NCI-H748 treated with DMSO at 0.1 percent for 48 hours (cell line): ENCODE measurements at regions not wholly inside any gene's neighbourhood (a gene's known extent, or its start where the extent isn't known, plus 50 kb on each side); places are given as distances from the start of the nearest gene placed in this dataset.
"Not testable (repeated sequence)": the region's sequence is repeated elsewhere in the genome, so short reads cannot be mapped to it uniquely, and the experiment has no call there.

Source experiments
- DNase-seq: peaks from one replicate; lab custom pipeline; 2025; lab: John Stamatoyannopoulos, UW

DNA sequence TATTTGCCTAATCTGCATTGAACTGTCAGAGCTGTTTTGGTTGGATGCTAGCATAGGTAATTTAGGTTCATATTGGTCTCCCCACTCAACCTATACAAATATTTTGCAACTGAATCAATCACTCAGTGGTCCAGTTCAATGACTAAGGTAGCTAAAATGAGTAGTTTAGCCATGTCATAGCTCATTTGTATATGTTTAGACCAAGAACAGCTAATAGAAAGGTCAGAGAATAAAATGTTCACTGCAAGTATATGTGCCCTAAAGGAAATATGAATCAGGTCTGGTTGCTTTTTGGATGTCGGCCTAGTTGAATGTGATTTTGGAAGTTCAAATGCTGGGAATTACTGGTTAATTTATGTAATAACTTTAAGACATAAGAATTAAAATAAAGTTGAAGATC, 883.9 kb downstream of the LRFN5 start:
- no peak for DNase-seq

- no peak for DNase-seq
Observed at GRCh38 chr14:42488965-42489364, 882.3 kb downstream of the LRFN5 start.

GRCh38 chr14:42482345-42482971, 875.8 kb downstream of the LRFN5 start:
- DNase-seq: not testable (repeated sequence)

DNA sequence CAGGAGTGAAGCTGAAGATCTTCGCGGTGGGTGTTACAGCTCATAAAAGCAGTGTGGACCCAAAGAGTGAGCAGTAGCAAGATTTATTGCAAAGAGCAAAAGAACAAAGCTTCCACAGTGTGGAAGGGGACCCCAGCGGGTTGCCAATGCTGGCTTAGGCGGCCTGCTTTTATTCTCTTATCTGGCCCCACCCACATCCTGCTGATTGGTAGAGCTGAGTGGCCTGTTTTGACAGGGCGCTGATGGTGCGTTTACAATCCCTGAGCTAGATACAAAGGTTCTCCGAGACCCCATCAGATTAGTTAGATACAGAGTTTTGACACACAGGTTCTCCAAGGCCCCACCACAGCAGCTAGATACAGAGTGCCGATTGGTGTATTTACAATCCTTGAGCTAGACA, 875.0 kb downstream of the LRFN5 start:
- DNase-seq: not testable (repeated sequence)

DNA sequence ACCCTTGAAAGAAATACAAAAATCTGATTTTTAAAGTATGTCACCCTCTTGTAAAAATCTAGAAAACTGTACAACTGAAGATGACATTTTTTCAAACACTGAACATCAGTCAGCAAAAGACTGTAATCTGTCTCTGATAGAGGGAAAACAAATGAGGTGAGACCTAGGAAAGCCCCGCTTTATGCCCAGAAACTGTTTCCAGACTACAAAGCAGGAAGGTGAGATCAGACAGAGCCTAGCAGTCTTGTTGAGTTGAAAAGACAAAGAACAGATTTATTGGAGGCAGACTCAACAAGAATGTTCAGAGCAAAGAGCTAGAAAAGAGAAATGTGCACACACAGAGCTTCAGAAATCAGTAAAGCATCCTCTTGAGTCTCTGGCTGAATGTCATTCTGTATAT, 873.6 kb downstream of the LRFN5 start:
- DNase-seq: no peak

DNA sequence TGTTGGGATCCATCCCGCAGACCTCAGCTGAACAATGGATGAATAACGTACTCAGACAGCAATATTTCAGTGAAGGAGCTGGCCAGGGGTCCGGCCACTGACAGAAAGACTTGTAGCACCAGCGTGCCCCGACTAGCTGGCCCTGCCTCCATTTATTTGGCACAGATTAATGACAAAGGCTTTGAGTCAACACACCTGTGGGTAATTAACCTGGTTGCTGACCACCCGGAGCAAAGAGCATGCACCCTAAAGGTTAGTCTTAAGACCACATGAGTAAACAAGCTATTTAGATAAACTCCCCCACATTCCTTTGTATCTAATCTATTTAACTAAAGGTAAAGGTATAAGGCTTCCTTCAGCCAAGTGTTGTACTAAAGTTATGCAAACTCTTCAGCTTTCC, 868.6 kb downstream of the LRFN5 start:
- DNase-seq: no peak

GRCh38 chr14:42470427-42470719, 863.7 kb downstream of the LRFN5 start:
- no peak for DNase-seq

DNA sequence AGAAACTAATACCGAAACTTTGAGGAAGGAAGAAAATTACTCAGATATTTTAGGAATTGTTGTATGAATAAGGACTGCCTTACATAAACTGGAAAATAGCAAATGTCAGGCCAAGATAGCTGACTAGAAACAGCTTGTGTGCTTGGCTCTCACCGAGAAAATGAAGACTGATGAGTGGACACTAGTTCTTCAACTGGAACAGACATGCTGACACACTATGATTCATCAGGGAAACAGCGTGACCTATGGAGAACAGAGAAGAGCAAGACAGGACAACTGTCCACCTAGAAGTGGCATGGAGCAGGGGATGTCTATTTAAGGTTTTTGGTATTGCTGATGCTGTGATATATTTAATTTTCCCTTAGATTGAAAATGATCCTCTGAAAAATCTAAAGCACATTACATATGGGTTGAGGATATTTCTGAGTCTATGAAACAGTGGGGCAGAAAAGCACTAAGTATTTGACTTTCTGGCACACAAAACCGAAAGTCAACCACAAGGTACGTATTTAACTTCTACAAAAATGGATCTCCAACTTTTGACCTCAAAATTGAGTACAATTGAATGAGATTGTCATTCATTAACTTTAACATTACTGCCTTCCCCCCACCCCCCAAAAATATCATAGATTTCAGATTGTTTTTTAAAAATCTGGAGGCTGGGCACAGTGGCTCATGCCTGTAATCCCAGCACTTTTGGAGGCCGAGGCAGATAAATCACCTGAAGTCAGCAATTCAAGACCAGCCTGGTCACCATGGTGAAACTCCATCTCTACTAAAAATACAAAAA, 863.2 kb downstream of the LRFN5 start:
- no peak for DNase-seq

DNA sequence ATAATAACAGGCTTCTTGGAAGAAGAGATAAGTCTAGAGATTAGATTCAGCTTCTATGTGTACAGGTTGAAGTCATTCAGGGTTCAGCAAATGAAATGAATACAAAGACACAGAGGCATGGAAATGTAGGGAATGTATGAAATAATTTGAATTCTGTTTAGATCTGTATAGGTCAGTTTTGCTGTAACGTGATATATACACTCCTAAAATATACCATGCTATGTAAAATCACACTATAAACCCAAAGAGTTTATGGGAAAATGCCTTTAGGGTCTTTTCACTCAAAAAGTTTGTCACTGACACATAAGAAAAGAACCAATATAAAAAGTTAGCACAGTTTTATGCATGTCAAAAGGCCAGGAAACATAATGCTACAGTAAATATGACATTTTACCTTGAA, 854.0 kb downstream of the LRFN5 start:
- no peak for DNase-seq

DNA sequence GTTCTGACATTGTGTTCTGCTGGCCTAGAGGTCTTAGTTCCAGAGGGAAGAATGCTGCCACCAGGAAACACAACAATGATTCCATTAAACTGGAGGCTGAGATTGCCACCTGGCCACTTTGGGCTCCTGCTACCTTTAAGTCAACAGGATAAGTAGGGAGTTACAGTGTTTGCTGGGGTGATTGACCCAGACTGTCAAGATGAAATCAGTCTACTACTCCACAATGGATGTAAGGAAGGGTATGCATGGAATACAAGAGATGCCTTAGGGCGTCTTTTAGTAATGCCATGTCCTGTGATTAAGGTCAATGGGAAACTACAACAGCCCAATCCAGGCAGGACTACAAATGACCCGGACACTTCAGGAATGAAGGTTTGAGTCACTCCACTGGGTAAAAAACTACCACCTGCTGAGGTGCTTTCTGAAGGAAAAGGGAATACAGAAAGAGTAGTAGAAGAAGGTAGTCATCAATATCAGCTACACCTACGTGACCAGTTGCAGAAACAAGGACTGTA, 852.6 kb downstream of the LRFN5 start:
- no peak for DNase-seq

- DNase-seq: no peak
Observed at GRCh38 chr14:42441615-42442014, 834.9 kb downstream of the LRFN5 start.

GRCh38 chr14:42437809-42438208, 831.1 kb downstream of the LRFN5 start:
- no peak for DNase-seq

DNA sequence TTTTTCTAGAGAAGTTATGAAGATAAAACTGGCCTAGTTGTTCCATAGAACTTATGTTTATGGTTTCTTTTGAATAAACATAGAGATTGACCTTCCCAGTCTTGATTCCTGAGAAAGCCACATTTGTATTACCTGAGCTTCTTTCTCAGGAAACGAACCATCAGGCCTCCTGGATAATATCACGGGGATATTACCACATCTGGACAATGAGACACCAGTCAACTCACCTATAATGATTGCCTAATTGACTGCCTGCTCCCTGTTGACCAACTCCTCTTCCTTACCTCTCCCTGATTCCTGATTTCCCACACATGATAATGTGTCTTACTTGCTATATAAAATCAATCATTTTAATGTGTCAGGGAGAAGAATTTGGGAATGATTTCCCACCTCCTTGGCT, 822.7 kb downstream of the LRFN5 start:
- DNase-seq: no peak

GRCh38 chr14:42428996-42429395, 822.3 kb downstream of the LRFN5 start:
- DNase-seq: no peak

- DNase-seq: no peak
Observed at GRCh38 chr14:42424501-42424900, 817.8 kb downstream of the LRFN5 start.

GRCh38 chr14:42421377-42422078, 814.9 kb downstream of the LRFN5 start:
- no peak for DNase-seq

- DNase-seq: no peak
Observed at GRCh38 chr14:42420071-42420470, 813.4 kb downstream of the LRFN5 start.

- no peak for DNase-seq
Observed at GRCh38 chr14:42407153-42407552, 800.5 kb downstream of the LRFN5 start.

DNA sequence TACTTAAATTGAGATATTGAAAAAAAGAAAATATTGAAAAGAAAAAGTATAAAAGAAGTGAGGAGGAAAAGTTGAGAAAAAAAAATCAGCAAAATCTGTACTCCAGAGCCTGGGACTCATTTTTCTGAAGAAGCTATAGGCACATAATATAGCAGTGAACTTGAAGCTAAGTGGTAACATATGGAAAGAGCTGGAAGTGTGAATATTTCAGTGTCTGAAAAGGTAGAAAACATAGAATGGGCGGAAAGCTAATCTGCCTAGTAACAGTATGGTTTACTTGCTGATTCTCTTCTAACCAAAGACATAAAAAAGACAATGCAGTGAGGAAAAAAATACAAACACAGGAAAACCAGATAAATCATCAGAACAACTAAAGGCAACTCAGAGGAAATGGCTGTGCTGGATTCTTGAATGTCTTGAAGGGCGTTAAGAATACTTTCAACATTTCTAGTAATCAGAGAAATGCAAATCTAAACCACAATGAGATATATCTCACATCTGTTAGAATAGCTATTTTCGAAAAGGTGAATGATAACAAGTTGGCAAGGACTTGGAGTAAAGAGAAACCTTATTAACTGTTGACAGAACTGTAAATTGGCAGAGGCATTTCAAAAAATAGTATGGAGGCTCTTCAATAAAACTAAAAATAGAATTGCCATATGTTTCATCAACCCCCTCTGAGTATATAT, 784.6 kb downstream of the LRFN5 start:
- no peak for DNase-seq

GRCh38 chr14:42378880-42379279, 772.2 kb downstream of the LRFN5 start:
- DNase-seq: no peak

- no peak for DNase-seq
Observed at GRCh38 chr14:42378274-42378673, 771.6 kb downstream of the LRFN5 start.

- no peak for DNase-seq
Observed at GRCh38 chr14:42374332-42374731, 767.7 kb downstream of the LRFN5 start.

GRCh38 chr14:42370056-42370455, 763.4 kb downstream of the LRFN5 start:
- no peak for DNase-seq
